Esophagus muscularis mucosa (tissue), 4 donors: ENCODE measurements at regions not wholly inside any gene's neighbourhood (a gene's known extent, or its start where the extent isn't known, plus 50 kb on each side); places are given as distances from the start of the nearest gene placed in this dataset.

ENCODE experiments used
- DNase-seq: peaks from one replicate; pipeline ENCODE4 v3.0.0-alpha.2; 2017; ENCODE audit errors: extremely low spot score
- H3K27ac ChIP-seq, 4 donors: fragments of 200-600 bp; sonication (generic); replicated peaks in 1 of 4; 1 replicate in 3 of 4; 2 replicates in 1 of 4; pipeline ENCODE4 v1.5.1; 2016 to 2019; ENCODE audit warnings: mild to moderate bottlenecking in 1 of 4
- H3K27me3 ChIP-seq, 4 donors: fragments of 200-600 bp; sonication (generic); one replicate each; pipeline versions ENCODE4 v1.5.1 to v1.6.0; 2016 to 2019
- H3K36me3 ChIP-seq, 4 donors: fragments of 200-600 bp; sonication (generic); one replicate each; pipeline ENCODE4 v1.5.1; 2016 to 2019
- H3K4me1 ChIP-seq, 4 donors: fragments of 200-600 bp; sonication (generic); one replicate each; pipeline ENCODE4 v1.5.1; 2016 to 2019
- H3K4me3 ChIP-seq, 4 donors: fragments of 200-600 bp; sonication (generic); 1 replicate in 2 of 4; 2 replicates in 2 of 4; pipeline ENCODE4 v1.5.1; 2016 to 2019; ENCODE audit warnings: mild to moderate bottlenecking in 4 of 4, moderate library complexity in 1 of 4
- H3K9me3 ChIP-seq, 4 donors: fragments of 200-600 bp; sonication (generic); 1 replicate in 3 of 4; 2 replicates in 1 of 4; pipeline ENCODE4 v1.5.1; 2016 to 2019
- CTCF ChIP-seq, 3 experiments: fragments of 200-600 bp in 2 of 3; fragments of 450-650 bp in 1 of 3; sonication (generic) in 2 of 3; IDR thresholded peaks; one replicate each; pipeline ENCODE4 v1.5.1; 2017 to 2019; ENCODE audit warnings: antibody characterized with exemption in 3 of 3, mild to moderate bottlenecking in 2 of 3, moderate library complexity in 1 of 3
- EP300 ChIP-seq: sonication (generic); formaldehyde crosslinking; IDR thresholded peaks from one replicate; pipeline ENCODE4 v1.6.1; 2017; ENCODE audit warnings: antibody characterized with exemption
- POLR2A ChIP-seq: fragments of 450-650 bp; IDR thresholded peaks from one replicate; pipeline ENCODE4 v1.6.1; 2017; ENCODE audit warnings: antibody characterized with exemption, moderate library complexity, mild to moderate bottlenecking, low read depth
- POLR2AphosphoS5 ChIP-seq, 2 donors: sonication (generic); formaldehyde crosslinking; IDR thresholded peaks; one replicate each; pipeline ENCODE4 v1.6.1; 2017; ENCODE audit warnings: antibody characterized with exemption in 2 of 2
- WGBS: methylation state at CpG from one replicate; pipeline ENCODE4 v1.1.5; 2018; 5-methylcytosine and 5-hydroxymethylcytosine counted together
- intact Hi-C: fragments of 100-400 bp; cut with DNase I; formaldehyde crosslinking; loops from one replicate; pipeline ENCODE4 v1.15.1; 2023

DNA sequence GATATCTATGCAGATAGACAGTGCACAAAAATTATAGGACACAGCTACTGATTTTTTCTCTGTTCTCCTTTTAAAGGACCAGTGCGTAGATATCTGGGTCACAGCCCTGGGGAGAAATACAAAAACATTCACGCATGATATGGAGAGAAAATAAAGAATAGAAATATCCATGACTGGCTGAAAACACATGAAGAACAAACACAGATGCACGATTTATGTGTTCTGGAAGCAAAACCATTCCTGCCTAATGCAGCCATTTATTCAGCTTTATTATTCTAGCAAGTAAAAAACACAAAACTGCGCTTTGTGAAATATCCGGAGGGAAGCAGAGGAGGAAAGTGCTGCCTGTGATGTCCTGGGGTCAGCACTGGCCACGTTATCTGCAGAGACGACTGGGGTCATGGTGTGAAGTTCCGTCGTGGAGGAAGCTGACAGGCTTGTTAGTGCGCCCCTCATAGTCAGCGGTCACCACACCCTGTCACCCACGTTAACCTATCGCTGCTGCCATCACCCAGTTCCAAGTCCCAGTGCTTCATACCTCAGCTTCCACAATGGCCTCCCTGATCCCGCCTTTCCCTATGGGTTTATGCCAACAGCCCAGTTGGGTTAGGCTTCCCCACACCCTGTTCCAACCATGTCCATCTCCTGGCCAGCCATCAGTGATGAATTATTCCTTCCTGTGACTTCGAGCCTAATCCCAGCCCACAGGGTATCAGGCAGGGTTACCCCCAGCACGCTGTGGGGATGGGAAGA lies 86.6 kb upstream of the RPS6KA2 start:
- no peak overlapping the region for H3K27ac ChIP-seq
- intact Hi-C loops = no loop called here
- no peak for DNase-seq
- no peak overlapping the region for H3K4me3 ChIP-seq
- no peak for TF ChIP-seq POLR2A
- TF ChIP-seq EP300 = no peak
- TF ChIP-seq POLR2AphosphoS5 (IDR thresholded peaks at IDR 0.05) = no peak
- TF ChIP-seq CTCF (IDR thresholded peaks at IDR 0.05) = no peak
- H3K9me3 ChIP-seq = peaks cover 0 to 6% (median 3%) of the 10 kb centered on the region in 4 donors
- no peaks in the 10 kb centered on the region for H3K36me3 ChIP-seq
- H3K27me3 ChIP-seq = no peaks in the 10 kb centered on the region
- WGBS = 76% methylated on average over 15 of the region's 16 CpGs
- peaks cover under 1 to 13% (median 1%) of the 10 kb centered on the region in 4 donors for H3K4me1 ChIP-seq

DNA sequence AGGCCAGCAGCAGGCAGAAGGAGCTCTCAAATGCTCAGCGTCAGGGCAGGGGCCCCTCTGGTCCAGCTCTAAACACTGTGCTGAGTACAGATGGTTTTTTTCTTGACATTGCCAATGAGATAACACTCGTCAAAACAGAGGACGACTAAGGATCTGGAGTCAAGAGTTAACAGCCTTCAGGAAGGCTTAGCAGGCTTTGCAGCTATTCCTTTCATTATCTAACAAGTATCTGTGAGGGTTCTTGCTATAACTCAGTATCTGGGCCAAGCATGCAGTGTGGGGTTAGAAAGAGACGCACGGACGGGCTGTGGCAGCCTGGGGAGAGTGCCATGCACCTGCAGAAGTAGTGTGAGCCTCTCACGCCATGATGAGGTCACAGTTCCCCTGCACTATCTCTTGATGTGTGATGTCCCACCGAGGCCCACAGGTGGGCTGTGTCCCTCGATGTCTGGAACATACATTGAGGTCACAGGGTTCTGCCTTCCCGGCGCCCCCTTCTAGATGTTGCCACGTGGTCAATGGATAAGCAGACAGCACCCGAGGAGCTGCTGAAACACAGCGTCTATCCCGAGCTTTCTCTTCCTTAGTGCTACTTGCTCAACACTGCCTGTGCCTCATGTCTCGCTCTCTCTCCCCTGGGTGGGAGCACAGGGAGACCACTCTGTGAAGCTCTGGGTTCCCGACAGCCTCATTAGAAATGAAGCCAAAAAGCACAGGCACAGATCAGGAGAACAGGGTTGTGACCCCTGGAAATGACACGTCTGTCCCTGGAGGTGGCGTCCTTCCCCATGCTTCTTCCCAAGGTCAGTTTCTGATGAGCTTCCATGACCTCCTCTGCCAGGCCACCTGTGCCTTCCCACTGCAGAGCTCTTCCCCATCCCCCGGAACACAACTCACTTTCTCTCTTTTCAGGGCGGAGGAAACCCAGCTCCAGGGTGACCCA lies 85.5 kb upstream of the RPS6KA2 start:
- Histone ChIP-seq H3K9me3 (peaks cover 0 to 6% (median 3%) of the 10 kb centered on the region in 4 donors), H3K36me3 (no peaks in the 10 kb centered on the region), H3K27ac (no peak overlapping the region), H3K27me3 (no peaks in the 10 kb centered on the region), H3K4me3 (no peak overlapping the region), H3K4me1 (peaks cover 0 to 12% (median 0%) of the 10 kb centered on the region in 4 donors)
- intact Hi-C loops = no loop called here
- WGBS = 82% methylated on average over 20 of the region's 21 CpGs
- DNase-seq = no peak
- no peak for TF ChIP-seq CTCF (IDR thresholded peaks at IDR 0.05)
- TF ChIP-seq POLR2A = no peak
- TF ChIP-seq POLR2AphosphoS5 (IDR thresholded peaks at IDR 0.05) = no peak
- no peak for TF ChIP-seq EP300

DNA sequence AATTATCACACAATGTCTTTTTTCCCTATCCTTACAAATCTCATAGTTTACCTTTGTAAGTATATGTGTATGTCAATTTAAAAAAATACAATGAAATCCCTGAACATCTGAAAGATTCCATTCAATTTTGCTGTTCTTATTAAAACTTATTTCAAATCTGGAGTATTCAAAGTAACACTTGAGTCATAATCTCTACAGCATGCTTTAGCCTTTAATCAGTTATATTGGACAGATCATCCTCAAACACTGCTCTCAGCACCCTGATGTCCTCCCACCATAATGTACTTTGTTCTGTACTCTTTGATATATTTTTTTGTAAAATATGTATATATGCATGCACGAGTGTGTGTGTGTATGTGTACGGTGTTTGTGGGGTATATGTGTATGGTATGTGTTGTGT lies 83.0 kb upstream of the RPS6KA2 start:
- no peak for TF ChIP-seq CTCF (IDR thresholded peaks at IDR 0.05)
- TF ChIP-seq POLR2A = no peak
- no peak for TF ChIP-seq POLR2AphosphoS5 (IDR thresholded peaks at IDR 0.05)
- no peak for TF ChIP-seq EP300
- peaks cover 0 to 6% (median 3%) of the 10 kb centered on the region in 4 donors for H3K9me3 ChIP-seq
- no peak for DNase-seq
- 94% methylated on average over 2 of the region's 2 CpGs for WGBS
- no peaks in the 10 kb centered on the region for H3K36me3 ChIP-seq
- peaks cover 0 to 7% (median 2%) of the 10 kb centered on the region in 4 donors for H3K4me1 ChIP-seq
- intact Hi-C loops = no loop called here
- no peak overlapping the region for H3K4me3 ChIP-seq
- no peak overlapping the region for H3K27ac ChIP-seq
- H3K27me3 ChIP-seq = no peaks in the 10 kb centered on the region

DNA sequence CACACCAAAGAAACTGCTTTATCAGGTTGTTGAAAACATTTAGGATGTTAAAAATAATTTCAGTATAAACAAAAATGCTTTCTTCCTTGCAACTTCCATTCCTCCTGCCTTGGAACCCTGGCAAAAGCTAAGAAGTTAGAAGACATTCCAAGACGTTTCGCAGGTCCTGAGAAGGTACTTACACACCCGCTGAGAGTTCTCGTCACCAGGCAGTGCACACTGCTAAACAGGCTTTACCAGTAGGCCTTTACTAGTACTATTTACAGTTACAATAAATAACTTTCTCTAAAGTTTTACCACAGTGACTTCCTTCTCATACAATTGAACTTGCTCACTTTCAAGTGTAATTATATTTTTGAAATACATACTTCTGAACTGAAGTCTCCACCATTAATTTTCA lies 81.4 kb upstream of the RPS6KA2 start:
- Histone ChIP-seq H3K36me3 (no peaks in the 10 kb centered on the region), H3K9me3 (peaks cover 0 to 6% (median 3%) of the 10 kb centered on the region in 4 donors), H3K4me3 (no peak overlapping the region), H3K4me1 (peaks cover 0 to 6% (median 0%) of the 10 kb centered on the region in 4 donors), H3K27me3 (no peaks in the 10 kb centered on the region), H3K27ac (no peak overlapping the region)
- TF ChIP-seq POLR2A (no peak), POLR2AphosphoS5 (IDR thresholded peaks at IDR 0.05) (no peak), CTCF (IDR thresholded peaks at IDR 0.05) (no peak), EP300 (no peak)
- WGBS = 86% methylated on average over 4 of the region's 4 CpGs
- intact Hi-C loops = no loop called here
- no peak for DNase-seq
